ENCODE measurements at regions not wholly inside any gene's neighbourhood (a gene's known extent, or its start where the extent isn't known, plus 50 kb on each side); places are given as distances from the start of the nearest gene placed in this dataset.

DNA sequence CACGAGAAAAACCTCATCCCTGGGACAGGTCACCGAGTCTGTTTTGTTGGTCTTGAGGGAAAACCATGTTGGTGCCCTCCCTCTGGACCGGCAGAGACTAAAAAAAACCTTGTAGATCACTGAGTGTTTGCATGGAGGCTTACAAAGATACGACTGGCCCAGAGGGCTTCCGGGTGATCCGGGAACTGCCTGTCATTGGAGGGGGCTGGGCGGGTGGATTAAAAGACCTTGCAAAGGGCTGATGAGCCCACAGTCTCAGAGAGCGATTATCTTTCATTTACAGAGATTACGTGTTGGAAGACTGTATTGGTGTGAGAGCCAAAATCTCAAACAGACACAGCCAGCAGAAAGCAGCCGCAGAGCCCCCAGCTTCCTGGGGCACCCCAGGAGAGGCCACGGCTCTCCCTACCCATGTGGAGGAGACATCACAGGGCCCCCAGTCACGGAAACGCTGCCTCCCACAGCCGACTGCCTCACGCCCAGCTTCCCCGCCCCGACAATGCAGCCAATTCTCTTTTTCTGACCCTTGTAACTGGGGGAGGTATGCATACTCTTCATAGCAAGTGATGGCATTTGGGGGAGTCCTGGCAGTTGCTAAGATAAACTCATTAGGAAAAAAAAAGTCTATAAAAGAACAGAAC lies 426.4 kb downstream of the CTTN start:
- TF ChIP-seq, protein P1, sequence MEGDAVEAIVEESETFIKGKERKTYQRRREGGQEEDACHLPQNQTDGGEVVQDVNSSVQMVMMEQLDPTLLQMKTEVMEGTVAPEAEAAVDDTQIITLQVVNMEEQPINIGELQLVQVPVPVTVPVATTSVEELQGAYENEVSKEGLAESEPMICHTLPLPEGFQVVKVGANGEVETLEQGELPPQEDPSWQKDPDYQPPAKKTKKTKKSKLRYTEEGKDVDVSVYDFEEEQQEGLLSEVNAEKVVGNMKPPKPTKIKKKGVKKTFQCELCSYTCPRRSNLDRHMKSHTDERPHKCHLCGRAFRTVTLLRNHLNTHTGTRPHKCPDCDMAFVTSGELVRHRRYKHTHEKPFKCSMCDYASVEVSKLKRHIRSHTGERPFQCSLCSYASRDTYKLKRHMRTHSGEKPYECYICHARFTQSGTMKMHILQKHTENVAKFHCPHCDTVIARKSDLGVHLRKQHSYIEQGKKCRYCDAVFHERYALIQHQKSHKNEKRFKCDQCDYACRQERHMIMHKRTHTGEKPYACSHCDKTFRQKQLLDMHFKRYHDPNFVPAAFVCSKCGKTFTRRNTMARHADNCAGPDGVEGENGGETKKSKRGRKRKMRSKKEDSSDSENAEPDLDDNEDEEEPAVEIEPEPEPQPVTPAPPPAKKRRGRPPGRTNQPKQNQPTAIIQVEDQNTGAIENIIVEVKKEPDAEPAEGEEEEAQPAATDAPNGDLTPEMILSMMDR (IDR thresholded peaks at IDR 0.05; ENCODE audit: low read depth, low read length) = no peak
- TF ChIP-seq POLR2A (IDR thresholded peaks at IDR 0.05; ENCODE audit: extremely low read depth, insufficient read length) = no peak
- TF ChIP-seq, protein P2, sequence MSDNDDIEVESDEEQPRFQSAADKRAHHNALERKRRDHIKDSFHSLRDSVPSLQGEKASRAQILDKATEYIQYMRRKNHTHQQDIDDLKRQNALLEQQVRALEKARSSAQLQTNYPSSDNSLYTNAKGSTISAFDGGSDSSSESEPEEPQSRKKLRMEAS (IDR thresholded peaks at IDR 0.05; ENCODE audit: low read depth, low read length) = no peak
- TF ChIP-seq MYC (IDR thresholded peaks at IDR 0.05; ENCODE audit: low read depth, low read length) = no peak

Data from NB4 (cell line).